Stimulated activated CD4-positive, alpha-beta T cell treated with anti-CD3 and anti-CD28 coated beads, Interleukin-4, amount 100 ng/mL, for 1 hour (primary cell): ENCODE measurements at regions not wholly inside any gene's neighbourhood (a gene's known extent, or its start where the extent isn't known, plus 50 kb on each side); places are given as distances from the start of the nearest gene placed in this dataset.

Experiments used
- DNase-seq: peaks from one replicate; pipeline ENCODE4 v3.0.0-alpha.2; 2020

- no peak for DNase-seq
These were observed 111.6 kb downstream of the WT1 start for GRCh38 chr11:32323814-32324130.

- DNase-seq: no peak
These were observed 110.2 kb downstream of the WT1 start for GRCh38 chr11:32325187-32325586.

- no peak for DNase-seq
These were observed 109.6 kb downstream of the WT1 start for GRCh38 chr11:32325725-32326124.

- no peak for DNase-seq
These were observed 108.8 kb downstream of the WT1 start for GRCh38 chr11:32326522-32326921.

- DNase-seq: no peak
These were observed 106.9 kb downstream of the WT1 start for GRCh38 chr11:32328392-32328791.

GRCh38 chr11:32331098-32331497, 104.2 kb downstream of the WT1 start:
- DNase-seq: no peak

GRCh38 chr11:32331792-32332191, 103.5 kb downstream of the WT1 start:
- DNase-seq: no peak

- DNase-seq: no peak
These were observed 102.4 kb downstream of the WT1 start for GRCh38 chr11:32332990-32333319.

- DNase-seq: peak; percentile 40
These were observed 101.9 kb downstream of the WT1 start for GRCh38 chr11:32333320-32333991.

- peak; percentile 27 for DNase-seq
These were observed 100.5 kb downstream of the WT1 start for GRCh38 chr11:32334822-32335221.
